ENCODE measurements at regions not wholly inside any gene's neighbourhood (a gene's known extent, or its start where the extent isn't known, plus 50 kb on each side); places are given as distances from the start of the nearest gene placed in this dataset.
"Not testable (repeated sequence)": the region's sequence is repeated elsewhere in the genome, so short reads cannot be mapped to it uniquely, and the experiment has no call there.

DNA sequence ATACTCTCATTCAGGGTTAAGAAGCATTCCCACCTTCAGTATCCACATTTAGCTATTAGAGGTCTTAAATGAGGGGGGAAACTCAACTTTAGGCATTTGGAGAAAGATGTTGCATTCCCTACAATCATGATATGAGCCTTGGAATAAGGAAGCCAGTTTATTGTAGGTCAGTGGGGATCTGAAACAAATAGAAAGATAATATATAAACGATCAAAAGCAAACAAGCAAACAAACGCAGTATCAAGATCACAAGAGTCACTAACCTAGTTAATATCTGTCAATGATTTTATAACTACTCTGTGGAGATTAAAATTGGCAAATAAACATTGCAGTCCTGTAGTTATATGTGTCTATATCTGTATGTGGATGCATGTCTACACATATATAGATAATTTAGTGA is 152.4 kb upstream of the LRATD1 start:
- no peak for DNase-seq

GRCh38 chr2:14480906-14481305 is 151.6 kb upstream of the LRATD1 start:
- DNase-seq: no peak

- no peak for DNase-seq
These were observed 139.5 kb upstream of the LRATD1 start for GRCh38 chr2:14492920-14493503.

DNA sequence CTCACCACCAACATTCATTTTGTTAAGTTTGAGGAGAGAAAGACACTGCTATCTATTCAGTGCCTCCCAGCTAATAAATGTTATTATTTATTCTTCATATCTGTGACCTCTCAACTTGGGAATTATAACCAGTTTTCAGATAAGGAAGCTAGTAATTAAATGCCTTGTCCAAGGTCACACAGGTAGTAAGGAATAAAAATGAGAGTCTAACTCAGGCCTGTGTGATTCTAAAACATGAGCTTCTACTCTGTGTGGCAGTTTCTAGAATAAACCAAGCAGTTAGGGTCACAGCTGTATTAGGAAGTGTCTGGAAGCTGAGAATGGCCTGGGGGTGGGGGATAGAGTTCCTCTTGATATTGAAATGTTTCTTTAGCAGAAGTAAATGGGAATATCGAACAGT is 137.8 kb upstream of the LRATD1 start:
- DNase-seq: no peak

- DNase-seq: no peak
These were observed 131.5 kb upstream of the LRATD1 start for GRCh38 chr2:14501061-14501460.

GRCh38 chr2:14506955-14507354 is 125.6 kb upstream of the LRATD1 start:
- not testable (repeated sequence) for DNase-seq

GRCh38 chr2:14511541-14511940 is 121.0 kb upstream of the LRATD1 start:
- DNase-seq: no peak

- no peak for DNase-seq
These were observed 118.6 kb upstream of the LRATD1 start for GRCh38 chr2:14513903-14514302.

DNA sequence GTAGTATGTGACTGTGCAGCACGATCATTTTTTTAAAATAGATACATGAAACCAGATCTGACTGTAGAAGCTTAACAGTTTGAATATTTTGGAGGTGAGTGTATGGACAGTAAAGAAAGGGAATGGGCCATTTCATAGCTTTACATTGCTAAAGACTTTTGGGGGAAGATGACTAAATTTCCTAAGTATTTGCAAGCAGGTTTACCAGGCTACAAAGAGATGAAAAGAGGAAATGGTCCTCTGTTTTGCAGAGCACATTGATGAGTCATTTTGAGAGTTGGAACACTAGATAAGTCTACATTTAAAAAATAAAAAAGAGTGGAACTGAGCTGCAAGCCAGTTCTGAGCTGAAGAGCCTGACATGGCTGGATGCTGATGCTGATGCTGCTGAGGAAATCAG is 115.7 kb upstream of the LRATD1 start:
- no peak for DNase-seq

DNA sequence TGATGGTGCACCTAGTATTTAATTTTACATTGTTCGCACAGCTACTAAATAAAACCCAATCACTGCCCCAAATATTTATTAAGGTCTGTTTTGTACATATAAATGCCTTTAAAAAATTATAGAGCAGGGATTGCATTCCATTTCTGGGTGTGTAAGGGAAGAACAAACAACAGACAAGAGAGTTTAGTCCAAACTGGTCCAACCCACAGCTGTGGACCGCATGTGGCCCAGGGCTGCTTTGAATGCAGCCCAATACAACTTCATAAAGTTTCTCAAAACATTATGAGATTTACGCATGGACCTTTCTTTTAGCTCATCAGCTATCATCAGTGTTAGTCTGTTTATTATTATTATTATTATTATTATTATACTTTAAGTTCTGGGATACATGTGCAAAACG is 114.8 kb upstream of the LRATD1 start:
- no peak for DNase-seq

GRCh38 chr2:14520385-14520945 is 112.1 kb upstream of the LRATD1 start:
- no peak for DNase-seq

DNA sequence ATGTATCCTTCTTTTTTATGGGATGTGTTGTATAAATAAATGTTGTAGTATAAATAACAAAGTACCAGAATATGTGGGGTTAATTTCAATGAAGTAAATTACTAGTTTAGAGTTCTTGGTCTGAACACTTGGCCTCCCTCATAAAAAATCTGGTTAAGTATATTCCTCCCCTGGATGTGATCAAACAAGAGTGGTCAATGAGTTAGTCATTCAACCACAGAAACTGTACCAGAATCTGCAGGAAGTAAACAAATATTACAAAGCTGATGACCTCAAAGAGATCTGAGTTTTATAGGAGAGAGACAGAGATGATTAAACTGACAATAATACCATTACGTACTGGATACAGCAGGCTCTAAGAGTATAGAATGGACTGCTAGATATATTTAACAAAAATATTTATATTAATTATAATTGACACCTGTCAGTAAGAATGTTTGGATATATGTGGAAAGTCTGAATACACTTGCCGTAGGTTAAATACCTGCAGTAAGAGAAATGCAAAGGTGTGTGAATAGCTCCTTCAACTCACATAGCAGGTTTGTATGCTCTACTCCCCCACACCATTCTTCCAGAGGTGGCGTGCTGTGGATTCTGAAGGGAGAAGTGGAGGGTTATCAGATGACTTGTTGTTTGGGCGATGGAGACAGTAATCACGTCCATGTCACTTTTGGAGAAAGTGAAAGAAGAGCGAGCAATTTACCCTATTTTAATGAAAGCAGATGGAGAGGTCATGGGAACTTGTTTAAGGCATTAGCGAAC is 108.3 kb upstream of the LRATD1 start:
- DNase-seq: no peak

GRCh38 chr2:14524803-14525080 is 107.8 kb upstream of the LRATD1 start:
- DNase-seq: no peak

DNA sequence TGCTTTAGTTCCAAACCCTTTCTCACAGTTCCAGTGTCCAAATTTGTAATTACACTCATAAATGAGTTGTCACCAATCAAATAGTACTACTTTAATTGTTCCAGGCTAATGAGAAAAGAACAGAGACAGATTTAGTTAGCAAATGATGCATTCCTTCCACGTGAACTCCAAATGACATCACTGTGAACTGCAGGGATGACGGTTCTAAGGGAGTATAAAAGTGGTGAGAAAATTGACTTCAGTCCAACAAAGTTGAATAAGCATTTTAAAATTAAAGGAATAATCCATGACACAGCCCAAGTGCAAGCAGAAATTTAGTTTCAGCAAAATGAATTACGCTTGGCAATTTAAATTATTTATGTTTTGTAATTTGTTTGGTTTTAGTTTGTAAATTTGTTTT is 102.0 kb upstream of the LRATD1 start:
- DNase-seq: no peak

- DNase-seq: peak; percentile 26
These were observed 99.3 kb upstream of the LRATD1 start for GRCh38 chr2:14533131-14533757.

- DNase-seq: no peak
These were observed 97.4 kb upstream of the LRATD1 start for GRCh38 chr2:14535156-14535555.

DNA sequence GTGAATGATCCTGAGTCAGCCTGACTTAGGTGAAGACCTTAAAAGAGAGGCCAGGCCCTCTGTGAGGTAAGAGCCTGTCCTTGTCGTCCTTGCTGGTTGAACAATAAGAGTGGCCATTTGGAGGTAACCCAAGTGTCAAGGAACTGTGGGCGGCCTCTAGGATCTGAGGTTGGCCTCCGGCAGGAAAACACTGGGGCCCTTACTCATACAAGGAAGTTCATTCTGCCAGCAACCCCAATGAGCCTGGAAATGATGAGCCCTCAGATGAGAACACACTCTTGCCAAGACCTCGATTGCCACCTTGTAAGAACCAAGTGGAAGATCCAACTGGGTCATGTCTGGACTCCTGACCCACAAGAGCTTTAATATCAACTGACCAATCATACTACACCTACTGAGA is 95.5 kb upstream of the LRATD1 start:
- no peak for DNase-seq

- no peak for DNase-seq
These were observed 92.5 kb upstream of the LRATD1 start for GRCh38 chr2:14540015-14540414.

DNA sequence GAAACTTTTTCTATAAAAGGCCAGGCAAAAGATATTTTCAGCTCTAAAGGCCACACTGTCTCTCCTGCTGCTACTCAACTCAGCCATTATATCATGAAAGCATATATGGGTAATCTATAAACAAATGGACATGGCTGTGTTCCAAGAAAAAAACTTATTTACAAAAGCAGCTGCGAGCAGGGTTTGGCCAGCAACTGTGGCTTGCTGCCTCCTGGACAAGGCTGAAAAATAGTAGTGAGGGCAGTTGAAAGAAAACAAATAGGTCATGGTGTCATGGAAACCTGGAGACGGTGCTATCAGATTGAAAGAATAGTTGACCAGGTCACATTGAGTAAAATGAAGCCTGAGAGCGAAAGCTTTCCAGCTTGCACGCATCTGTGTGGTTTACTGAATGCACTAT is 89.2 kb upstream of the LRATD1 start:
- DNase-seq: peak; percentile 10

DNA sequence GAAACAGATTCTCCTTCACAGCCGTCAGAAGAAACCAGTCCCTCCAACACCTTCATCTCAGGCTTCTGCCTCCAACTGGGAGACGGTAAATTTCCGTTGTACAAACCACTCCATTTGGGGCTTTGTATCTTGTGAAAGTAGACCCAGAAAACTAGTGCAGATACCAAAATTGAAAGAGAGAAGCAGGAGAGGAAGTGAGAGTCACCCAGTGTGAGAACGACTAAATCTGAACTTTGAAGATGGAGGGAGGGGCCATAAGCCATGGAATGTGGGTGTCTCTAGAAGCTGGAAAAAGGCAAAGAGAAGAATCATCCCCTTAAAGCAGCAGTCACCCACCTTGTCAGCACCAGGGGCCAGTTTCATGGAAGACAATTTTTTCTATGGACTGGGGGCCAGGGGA is 88.3 kb upstream of the LRATD1 start:
- no peak for DNase-seq

- no peak for DNase-seq
These were observed 84.7 kb upstream of the LRATD1 start for GRCh38 chr2:14547830-14548229.

GRCh38 chr2:14550658-14551057 is 81.9 kb upstream of the LRATD1 start:
- no peak for DNase-seq

DNA sequence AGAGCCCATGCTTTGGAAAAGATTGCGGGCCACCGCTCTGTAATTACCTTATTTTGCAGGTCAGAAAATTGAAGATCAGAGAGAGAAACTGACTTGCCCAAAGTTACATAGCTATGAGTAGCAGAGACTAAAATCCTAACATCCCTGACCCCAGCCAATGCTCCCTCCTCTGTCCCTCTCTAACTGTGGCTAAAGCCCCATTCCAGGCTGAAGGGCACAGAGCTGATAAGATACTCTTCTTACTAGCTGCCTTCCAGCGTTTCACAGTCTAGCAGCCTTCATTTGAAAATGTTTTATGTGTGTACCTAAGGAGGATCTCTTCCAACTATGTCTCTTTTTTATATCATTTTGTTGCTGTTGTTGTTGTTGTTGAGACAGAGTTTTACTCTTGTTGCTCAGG is 81.4 kb upstream of the LRATD1 start:
- DNase-seq: no peak

- DNase-seq: no peak
These were observed 80.2 kb upstream of the LRATD1 start for GRCh38 chr2:14552286-14552685.
